NCI-H748 treated with DMSO at 0.1 percent for 48 hours (cell line): ENCODE measurements at regions not wholly inside any gene's neighbourhood (a gene's known extent, or its start where the extent isn't known, plus 50 kb on each side); places are given as distances from the start of the nearest gene placed in this dataset.

ENCODE experiments used
- DNase-seq: peaks from one replicate; lab custom pipeline; 2025; lab: John Stamatoyannopoulos, UW

DNA sequence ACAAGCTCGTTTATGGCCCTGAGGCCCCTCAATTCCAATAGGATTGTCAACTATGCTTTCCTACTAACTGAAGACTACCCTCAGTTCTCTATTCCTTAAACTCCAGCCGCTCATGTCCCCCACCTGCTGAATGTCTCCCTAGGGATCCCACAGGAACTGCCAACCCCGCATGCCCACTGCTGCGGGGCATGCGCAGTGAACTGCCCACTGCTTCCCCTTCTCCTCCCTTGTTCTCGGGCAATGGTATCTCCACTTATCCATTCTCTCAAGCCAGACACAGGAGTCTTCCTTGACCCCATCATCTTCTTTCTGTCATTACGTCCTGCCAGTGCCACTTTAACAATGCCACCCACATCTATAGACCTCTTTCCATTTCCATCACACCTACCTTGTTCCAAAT is 90.0 kb downstream of the FGF18 start:
- no peak for DNase-seq

GRCh38 chr5:171512397-171512796 is 93.0 kb downstream of the FGF18 start:
- no peak for DNase-seq

GRCh38 chr5:171513591-171513990 is 94.1 kb downstream of the FGF18 start:
- no peak for DNase-seq

- DNase-seq = no peak
These were observed 99.5 kb downstream of the FGF18 start for GRCh38 chr5:171518916-171519315.

- no peak for DNase-seq
These were observed 101.1 kb downstream of the FGF18 start for GRCh38 chr5:171520300-171521174.

GRCh38 chr5:171521219-171521633 is 101.8 kb downstream of the FGF18 start:
- no peak for DNase-seq

- no peak for DNase-seq
These were observed 102.2 kb downstream of the FGF18 start for GRCh38 chr5:171521679-171522078.

- no peak for DNase-seq
These were observed 104.3 kb downstream of the FGF18 start for GRCh38 chr5:171523781-171524180.

- DNase-seq = no peak
These were observed 105.0 kb downstream of the FGF18 start for GRCh38 chr5:171524466-171524865.

DNA sequence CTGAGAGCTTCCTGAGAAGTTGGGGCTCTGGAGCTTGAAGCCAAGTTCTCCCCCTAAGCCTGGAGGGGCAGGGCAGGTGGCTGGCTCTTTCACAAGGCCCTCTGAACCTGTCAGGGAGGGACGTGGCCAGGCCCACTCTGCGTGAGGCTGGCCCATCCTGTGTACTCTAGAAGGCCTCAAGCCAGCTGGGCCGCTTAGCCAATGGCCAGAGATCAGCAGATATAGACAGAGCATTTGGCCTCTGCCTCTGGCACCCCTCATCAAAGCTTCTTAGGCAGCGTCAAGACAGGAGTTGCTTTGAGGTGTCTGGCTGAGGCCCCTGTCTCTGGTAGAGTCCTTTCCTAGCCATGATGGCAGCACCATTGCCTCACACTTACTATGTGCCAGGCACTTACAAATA is 105.6 kb downstream of the FGF18 start:
- DNase-seq = no peak

DNA sequence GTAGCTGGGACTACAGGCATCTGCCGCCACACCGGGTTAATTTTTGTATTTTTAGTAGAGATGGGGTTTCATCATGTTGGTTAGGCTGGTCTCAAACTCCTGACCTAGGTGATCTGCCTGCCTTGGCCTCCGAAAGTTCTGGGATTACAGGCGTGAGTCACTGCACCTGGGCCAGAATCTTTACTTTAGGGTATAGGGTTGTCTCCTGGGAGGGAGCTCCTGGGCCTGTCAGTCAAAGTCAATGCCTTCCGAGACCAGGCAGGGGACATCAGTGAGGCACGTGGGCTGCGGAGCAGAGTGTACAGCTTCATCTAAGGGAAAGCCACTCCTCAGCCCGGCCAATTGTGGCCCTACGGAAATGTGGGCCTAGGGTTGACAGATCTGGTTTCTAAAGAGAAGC is 108.6 kb downstream of the FGF18 start:
- no peak for DNase-seq

DNA sequence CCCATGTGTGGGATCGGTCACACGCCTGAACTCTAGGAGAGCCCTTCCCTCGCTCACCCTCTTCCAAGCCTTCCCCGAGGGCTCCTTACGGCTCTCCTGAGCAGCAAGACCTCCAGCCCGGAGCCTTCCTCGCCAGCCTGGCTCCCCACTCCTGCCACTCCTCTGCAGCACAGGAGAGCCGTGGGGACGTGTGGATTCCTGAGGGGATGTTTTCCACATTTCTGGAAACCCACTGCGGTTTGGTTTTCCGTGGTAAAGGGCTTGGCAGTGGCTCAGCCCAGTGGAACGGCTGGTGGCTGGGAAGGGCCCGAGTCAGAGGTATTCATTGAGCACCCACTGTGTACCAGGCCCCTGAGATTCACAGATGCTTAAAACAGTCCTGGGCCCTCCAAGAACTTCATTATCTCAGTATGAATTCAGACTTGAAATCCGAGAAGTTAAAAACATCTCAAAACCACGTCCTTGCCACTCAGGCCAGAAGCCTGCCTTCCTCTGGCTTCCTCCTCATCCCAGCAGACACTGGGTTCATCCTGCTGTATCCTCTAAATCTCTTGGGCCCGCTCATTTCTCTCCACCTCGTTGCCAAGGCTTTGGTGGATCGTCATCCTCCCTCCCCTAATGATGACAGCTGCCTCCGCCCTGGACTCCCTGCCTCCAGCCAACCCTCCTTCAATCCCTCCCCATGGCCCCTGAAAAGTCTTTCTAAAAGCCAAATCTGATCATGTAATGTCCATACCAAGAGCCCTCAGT is 109.6 kb downstream of the FGF18 start:
- DNase-seq = no peak

- no peak for DNase-seq
These were observed 112.2 kb downstream of the FGF18 start for GRCh38 chr5:171531638-171532037.

DNA sequence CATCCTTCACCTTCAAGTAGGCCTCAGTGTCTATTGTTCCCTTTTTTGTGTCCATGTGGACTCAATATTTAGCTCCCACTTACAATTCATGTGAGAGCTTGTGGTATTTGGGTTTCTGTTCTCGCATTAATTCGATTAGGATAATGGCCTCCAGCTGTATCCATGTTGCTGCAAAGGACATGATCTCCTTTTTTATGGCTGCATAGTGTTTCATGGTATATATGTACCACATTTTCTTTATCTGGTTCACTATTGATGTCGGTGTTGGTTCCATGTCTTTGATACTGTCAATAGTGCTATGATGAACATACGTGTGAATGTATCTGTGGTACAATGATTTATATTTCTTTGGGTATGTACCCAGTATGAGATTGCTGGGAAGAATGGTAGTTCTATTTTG is 113.7 kb downstream of the FGF18 start:
- no peak for DNase-seq

DNA sequence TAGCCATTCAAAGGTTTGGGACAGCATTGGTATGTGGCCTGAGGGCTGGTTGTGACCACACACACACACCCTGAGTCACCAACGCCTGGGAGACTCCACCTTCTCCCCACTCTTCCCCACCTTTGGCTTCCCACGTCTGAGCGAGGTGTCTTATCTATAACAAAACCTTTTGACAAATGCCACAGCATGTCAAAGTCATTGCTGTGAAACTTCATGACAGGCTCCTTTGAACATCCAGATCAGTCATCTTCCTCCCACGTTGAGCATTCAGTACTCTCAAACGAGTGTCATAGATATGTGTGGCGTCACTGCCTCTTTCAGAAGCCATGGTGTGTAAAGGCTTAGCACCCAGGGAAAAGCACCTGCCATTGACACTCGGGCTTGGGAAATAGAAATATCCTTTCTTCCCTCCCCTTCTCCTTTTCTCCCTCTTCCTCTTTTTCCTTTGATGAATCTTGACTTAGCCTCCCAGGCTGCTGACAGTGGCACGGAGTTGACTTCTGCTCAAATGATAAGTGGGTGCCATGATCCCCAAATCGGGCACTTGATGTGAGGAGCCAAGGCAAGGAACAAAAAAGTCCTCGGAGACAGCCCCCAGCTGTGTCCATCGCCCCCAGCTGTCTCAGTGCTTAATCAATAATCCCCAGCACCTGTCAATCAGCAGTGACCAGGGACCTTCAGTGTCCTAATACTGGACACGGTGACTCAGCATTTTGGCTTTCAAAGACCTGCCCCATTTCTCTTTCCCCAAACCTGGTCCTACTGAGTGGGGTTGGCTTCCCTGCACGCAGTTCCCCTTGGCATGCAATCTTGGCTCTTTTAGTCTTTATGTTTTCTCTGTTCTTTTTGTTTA is 114.8 kb downstream of the FGF18 start:
- no peak for DNase-seq

GRCh38 chr5:171535162-171535561 is 115.7 kb downstream of the FGF18 start:
- no peak for DNase-seq

- DNase-seq = no peak
These were observed 117.8 kb downstream of the FGF18 start for GRCh38 chr5:171537070-171537849.

- DNase-seq = no peak
These were observed 118.6 kb downstream of the FGF18 start for GRCh38 chr5:171537923-171538537.

DNA sequence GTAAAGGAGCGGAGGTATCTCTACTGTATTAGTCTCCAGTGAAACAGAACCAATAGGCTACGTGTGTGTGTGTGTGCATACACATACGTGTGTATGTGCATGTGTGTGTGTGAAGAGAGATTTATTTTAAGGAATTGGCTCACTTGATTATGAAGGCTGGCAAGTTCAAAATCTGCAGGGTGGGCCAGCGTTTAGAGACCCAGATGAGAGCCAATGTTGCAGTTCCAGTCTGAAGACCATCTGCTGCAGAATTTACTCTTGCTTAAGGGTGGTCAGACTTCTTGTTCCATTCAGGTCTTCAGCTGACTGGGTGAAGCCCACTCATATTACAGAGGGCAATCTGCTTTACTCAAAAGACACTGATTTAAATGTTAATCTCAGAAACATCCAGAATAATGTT is 119.2 kb downstream of the FGF18 start:
- no peak for DNase-seq

GRCh38 chr5:171540865-171541264 is 121.4 kb downstream of the FGF18 start:
- no peak for DNase-seq

DNA sequence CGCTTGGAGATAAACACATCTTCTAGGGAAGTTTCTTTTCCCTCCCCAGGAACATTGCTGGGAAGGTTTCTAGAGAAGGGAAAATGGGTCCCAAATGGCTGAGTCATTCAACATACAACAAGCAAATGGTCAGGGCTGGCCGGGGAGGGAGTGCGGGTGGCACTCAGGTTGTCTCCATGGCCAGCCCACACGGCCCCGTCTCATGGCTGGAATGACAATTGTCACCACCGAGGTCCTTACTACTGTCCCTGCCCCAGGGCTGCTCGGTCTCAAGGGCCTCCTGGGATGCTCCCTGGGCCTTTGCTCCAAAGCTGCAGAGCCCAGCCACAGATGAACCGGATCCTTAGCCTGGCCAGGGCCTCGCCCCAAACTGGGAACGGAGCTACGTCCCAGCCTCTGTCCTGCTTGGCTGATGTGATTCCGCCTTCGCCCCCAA is 121.9 kb downstream of the FGF18 start:
- no peak for DNase-seq
